HG03159 (cell line): ENCODE measurements at regions not wholly inside any gene's neighbourhood (a gene's known extent, or its start where the extent isn't known, plus 50 kb on each side); places are given as distances from the start of the nearest gene placed in this dataset.

Experiments used
- ATAC-seq: cut with Tn5 transposase; IDR thresholded peaks from one replicate; pipeline ENCODE4 v1.9.1; 2021; ENCODE audit warnings: mild to moderate bottlenecking, moderate library complexity; ENCODE audit not compliant: unreplicated experiment

GRCh38 chr13:74622284-74622683 lies 488.1 kb upstream of the KLF12 start:
- ATAC-seq, result no peak

DNA sequence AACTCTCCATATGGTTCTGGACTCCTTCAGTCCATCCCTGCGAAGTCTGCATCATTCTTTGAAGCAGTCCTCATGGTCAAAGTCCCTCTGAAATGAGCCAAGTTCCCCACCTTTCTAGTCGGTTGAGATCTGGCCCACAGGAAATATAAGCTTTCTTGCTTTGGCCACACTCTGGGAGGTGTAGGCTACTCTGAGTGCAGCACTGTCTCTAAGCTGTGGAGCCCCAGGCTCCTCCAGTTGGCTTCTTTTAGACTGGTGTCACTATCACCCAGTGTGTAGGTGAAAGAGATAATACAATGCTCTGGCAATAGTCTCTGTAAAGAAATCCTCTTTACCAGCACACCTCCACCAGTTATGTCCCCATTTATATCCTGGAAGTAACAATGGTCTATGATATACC lies 486.5 kb upstream of the KLF12 start:
- ATAC-seq, result no peak

- ATAC-seq, result no peak
Observed at GRCh38 chr13:74620308-74620707, 486.1 kb upstream of the KLF12 start.

DNA sequence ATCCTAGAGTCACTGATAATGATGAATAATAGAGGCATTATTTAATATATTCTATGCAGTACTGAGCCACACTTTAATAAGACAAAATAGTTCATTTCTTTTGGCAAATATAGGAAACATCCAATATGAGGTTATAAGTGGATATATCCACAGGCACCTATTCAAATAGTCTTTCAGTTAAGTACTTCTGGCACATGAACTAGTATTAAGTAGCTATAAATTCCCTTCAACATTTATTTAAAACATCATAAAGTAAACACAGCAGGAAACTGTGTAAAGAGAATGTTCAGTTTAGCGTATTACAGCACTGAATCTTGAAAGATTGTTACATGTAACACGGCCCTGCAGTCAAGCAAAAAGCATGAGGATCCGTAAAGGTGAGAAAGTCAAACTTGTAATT lies 463.3 kb upstream of the KLF12 start:
- no peak for ATAC-seq

GRCh38 chr13:74596691-74597090 lies 462.5 kb upstream of the KLF12 start:
- no peak for ATAC-seq

DNA sequence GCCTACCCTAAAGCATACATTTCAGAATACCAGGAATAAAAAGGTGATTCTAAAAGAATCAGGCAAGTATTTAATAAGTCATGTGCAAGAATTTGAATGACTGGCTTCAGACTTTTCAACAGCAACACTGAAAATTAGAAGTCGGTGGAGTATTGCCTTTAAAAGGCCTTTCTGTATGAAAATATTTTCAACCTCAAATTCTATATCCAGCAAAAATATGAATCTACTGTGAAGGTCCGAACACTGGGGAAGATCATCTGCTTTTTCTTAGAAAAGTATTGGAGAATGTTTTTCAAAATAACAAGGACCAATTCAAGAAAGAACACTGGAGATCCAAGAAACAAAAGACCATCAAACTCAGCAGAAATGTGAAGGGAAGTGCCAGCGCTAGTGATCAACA lies 459.5 kb upstream of the KLF12 start:
- no peak for ATAC-seq

DNA sequence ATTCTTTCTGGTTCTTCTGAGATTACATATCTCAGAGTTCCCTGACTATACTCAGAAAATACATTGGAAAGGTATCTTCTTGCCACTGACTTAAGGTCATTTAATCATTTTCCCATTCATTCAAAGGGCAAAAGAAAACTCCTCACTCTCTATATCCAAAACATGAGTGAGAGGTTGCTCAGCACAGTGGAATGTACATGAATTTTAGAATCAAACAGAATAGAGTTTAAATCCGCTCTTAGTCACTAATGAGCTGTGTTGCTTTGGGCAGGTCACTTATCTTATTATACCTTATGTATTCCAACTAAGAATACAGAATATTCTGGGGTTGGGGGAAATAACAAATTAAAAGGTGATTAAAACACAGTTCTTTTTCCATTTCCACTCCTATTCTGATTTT lies 452.6 kb upstream of the KLF12 start:
- no peak for ATAC-seq

DNA sequence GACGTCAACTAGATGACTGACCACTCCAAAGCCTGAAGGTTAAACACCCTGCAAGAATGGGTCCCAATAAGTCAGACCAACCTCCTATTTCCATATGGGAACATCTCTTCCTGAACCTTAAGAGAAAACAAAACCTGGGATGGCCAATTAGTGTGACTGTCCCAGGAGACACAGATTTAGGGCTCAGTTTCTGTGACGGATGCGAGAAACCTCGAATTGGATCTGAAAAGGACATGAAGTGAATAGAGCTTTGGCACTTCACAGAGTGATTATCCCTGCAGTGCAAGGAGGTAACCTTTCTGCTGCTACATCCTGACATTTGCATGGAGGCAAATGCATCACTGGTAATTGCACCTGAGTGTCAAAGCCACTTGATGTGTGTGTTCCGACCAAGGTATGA lies 442.2 kb upstream of the KLF12 start:
- ATAC-seq, result no peak

DNA sequence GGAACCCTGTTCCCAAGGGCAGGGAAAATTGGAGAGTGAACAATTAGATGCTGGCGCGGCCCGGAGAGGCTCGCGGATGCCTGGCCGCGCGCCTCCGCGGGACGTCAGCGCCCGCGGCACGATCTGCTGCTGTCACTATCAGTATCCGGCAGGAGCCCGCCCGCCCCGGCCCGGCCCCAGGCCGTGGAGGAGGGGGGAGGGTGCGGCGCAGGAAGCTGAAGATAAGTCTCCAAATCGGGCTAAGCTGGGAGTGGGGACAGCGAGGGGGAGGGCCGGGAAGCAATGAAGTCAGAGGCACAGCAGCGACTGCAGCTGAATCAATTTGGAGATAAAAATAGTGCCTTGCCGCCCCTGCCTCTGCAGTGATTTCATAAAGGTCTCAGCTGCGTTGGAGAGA lies 441.5 kb upstream of the KLF12 start:
- ATAC-seq, result peak; percentile 58

DNA sequence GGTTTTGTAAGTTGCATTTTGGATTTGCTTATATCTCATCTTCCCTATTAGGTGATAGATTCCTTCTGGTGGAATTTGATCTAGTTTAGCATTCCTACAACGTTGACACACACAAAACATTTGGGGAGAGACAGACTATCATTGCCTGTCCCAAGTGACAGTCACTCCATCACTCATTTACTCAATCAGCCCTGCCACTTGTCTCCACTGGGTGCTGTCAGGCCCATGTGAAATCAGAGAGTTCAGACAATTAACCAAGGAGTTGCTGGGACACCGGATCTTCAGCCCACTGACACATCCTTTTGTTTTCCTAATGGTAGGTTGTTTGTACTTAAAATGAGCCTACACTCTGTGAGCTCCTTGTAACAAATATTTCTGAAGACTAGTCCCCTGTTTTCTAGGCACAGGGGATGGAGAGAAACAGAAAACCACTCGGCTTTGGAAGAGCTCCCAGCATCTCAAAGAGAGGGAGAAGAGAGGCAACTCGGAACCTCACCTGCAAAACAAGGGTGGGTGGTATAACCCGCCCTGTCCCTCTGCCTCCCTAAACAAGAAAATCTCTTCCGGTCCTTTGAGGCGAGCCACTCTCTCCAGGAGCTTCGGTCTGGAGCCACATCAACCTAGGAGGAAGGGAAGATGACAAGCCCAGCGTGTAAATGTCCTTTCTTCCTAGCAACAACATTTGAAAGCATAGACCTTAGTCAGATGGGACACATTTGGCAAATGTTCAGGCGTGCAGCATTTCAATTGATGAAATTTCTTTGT lies 440.9 kb upstream of the KLF12 start:
- peak; percentile 18 for ATAC-seq

DNA sequence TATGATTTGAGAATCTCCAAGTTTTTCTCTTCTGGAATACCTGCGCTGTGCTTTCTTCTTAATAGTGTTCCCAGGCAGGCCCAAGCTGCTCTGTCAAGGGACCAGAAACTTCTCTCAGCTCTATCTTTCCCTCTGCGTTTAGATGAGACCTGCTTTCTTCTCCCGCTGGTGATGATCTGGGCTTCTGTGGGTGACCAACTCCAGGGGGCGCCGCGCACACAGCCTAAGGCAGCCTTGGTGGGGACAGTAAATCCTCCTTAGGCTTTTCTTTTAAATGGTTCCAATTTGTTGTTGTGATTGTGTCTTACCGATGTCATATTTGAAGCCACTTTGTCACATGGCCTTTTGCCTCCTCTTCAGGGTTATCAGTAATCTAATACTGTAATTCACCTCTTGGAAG lies 439.4 kb upstream of the KLF12 start:
- ATAC-seq, result no peak

DNA sequence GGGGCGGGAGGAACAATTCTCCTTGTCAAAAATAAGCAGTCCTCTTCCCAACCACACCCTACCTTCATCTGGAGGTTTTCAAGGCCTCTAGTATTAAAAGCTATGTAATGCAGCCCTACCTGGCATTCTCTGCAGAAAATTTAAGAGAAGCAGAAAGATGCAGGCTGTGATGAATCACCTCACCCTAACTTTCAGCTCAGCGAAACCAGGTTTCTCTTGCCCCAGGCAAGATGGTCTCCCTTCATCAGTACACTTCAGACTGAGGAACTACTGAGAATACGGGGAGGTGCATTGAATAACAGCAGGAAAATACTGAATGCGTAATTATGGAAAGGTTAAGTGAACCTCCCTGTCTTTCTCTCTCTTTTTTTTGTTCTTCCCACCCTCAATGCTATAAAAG lies 437.6 kb upstream of the KLF12 start:
- no peak for ATAC-seq

DNA sequence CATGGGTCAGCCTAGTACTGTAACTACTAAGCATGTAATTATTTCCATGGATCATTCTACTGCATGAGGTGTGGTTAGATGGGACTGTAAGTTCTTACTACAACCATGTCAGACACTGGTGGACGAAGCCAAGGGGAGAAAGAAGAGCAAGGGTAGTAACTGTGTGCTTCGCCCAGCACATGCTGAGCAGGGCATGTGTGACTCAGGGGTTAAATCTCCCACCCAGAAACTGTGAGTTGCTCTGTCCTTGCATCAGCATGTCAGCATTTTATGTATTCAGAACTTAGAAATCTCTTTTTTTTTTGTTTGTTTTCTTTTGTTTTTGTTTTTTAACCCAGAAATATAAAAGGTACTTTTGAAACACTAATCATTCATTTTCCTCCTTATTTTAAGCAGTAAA lies 436.6 kb upstream of the KLF12 start:
- no peak for ATAC-seq

DNA sequence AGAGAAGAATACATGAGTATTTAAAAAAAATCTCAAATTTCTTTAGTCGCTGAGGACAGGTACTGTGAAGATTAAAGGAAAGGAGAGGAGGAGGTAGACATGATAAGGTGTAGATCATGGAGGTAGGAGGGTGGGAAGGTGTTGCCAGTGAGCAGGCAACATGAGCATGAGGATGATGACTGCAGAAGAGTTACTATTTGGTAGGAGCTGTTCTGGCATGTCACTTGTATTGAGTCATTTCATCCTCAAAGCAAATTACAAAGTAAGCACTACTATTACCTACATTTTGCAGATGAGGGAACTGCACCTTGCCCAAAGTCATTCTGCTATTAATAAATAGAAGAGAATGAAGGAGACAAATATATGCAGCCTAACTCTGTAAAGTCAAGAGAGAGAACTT lies 435.8 kb upstream of the KLF12 start:
- ATAC-seq, result no peak

- ATAC-seq, result no peak
Observed at GRCh38 chr13:74569251-74569650, 435.0 kb upstream of the KLF12 start.

GRCh38 chr13:74567485-74567884 lies 433.3 kb upstream of the KLF12 start:
- no peak for ATAC-seq

GRCh38 chr13:74562381-74562780 lies 428.2 kb upstream of the KLF12 start:
- ATAC-seq, result no peak

DNA sequence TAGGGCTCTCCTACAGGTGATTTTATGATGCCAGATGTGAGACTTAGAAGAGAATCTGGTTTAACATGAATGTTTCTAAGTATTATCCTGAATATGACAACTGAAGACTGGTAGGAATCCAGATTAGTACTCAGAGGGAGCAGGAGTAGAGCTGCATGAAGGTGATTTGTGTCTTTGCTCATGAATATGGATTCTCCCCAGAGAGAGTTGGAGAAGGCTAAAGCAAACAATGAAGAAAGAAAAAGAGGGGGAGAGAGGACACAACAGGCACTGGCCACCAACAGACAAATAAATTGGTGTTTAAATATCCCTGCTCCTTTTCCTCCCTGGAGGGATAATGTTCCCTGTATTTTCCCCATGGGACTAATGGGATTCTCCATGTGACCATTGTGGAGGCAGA lies 427.0 kb upstream of the KLF12 start:
- ATAC-seq, result no peak

DNA sequence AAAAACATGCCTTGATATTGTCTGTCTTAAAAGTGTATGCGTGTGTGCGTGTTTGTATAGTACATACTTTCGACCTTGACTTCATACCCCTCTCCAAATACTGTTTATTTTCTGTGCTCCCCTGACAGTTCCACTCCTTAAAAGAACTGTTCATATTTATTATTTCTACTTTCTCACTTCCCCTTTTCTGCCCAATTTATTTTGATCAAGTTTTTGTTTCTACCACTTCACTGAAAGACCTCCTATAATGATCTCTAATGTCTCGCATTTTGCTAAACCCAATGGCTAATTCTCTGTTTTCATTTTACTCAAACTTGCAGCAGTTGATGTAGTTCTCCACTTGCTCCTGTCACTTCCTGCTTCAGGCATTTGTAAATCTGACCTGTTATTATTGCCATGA lies 426.1 kb upstream of the KLF12 start:
- ATAC-seq, result peak; percentile 91

DNA sequence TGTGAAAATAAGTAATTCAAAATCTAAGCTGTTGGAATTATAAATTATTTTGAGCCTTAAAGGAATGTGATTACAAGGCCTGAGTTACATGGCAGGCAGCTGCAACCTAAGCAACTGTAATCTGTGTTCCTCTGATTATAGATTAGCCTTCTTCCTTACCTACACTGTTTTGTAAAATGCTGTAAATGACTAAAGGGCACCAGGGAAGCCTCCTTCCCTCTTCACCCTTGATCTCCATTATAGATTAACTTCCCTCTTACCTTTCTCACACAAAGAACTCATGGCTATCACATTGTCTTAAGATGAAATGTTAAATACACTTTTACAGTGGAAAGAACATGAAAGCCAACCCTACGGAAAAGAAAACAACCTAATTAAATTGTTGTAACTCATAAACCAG lies 423.7 kb upstream of the KLF12 start:
- no peak for ATAC-seq

DNA sequence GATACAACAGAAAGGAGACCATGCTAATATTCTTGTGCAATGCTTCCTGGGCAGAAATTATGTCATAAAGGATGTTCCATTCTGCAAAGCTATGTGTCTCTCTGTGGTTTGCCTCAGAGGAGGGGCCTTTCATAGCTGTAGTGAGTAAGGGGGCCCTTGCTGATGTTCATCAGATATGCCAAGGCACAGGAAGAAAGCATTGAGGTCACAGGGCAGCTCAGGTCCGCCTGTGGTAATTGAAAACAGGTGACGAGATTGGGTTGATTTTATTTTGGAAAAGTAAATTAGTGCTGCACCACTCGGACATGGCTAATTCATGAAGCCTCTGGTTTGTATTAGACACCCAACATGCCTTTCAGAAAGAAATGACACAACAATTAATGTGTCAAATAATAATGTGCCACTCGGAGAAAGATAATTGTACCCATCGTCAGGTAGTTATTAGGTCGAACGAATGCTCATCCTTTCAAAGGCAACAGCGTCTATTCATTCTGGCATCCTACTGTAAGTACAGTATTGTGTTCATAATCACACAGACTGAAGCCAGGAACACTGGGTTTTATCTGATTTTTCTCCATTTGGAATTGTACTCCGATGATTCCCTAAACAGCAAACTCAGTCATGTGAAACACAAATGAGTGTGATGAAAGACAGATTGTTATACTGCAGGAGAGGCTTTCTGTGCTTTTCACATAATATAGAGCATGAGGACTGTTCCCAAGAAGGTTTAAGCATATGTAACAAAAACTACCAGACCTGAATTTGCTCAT lies 421.6 kb upstream of the KLF12 start:
- ATAC-seq, result no peak

- ATAC-seq, result no peak
Observed at GRCh38 chr13:74555276-74555625, 421.0 kb upstream of the KLF12 start.
